ENCODE measurements at regions not wholly inside any gene's neighbourhood (a gene's known extent, or its start where the extent isn't known, plus 50 kb on each side); places are given as distances from the start of the nearest gene placed in this dataset.

GRCh38 chr20:11776687-11777086 is 141.0 kb upstream of the BTBD3 start:
- ChIA-PET POLR2A (ENCODE audit: unreplicated experiment) (no interaction called here), CTCF (no interaction called here)
- Histone ChIP-seq H2AFZ (no peak overlapping the region), H3K27me3 (ENCODE audit: insufficient read depth, low read depth) (no peaks in the 10 kb centered on the region), H3K79me2 (ENCODE audit: low read depth) (no peaks in the 10 kb centered on the region), H3K4me1 (replicated peaks; ENCODE audit: insufficient read depth) (no peaks in the 10 kb centered on the region), H3K36me3 (ENCODE audit: low read depth) (no peaks in the 10 kb centered on the region), H3K9me3 (ENCODE audit: insufficient read depth, low read depth) (no peaks in the 10 kb centered on the region), H3K4me2 (no peak overlapping the region), H3K9me2 (ENCODE audit: insufficient read depth) (0 out of 2 replicates have a peak, but pooled peaks cover 4% of the 10 kb centered on the region), H3K4me3 (no peak overlapping the region), H4K20me1 (ENCODE audit: insufficient read depth) (no peaks in the 10 kb centered on the region), H3F3A (ENCODE audit: insufficient read depth, low read depth) (no peaks in the 10 kb centered on the region), H3K27ac (no peak overlapping the region)
- DNase-seq, result no peak
- no TSS peak for BruUV-seq (replicated peaks)
- intact Hi-C loops (cut with micrococcal nuclease; ENCODE audit: unreplicated experiment), result no loop called here
- TF ChIP-seq, protein P1, sequence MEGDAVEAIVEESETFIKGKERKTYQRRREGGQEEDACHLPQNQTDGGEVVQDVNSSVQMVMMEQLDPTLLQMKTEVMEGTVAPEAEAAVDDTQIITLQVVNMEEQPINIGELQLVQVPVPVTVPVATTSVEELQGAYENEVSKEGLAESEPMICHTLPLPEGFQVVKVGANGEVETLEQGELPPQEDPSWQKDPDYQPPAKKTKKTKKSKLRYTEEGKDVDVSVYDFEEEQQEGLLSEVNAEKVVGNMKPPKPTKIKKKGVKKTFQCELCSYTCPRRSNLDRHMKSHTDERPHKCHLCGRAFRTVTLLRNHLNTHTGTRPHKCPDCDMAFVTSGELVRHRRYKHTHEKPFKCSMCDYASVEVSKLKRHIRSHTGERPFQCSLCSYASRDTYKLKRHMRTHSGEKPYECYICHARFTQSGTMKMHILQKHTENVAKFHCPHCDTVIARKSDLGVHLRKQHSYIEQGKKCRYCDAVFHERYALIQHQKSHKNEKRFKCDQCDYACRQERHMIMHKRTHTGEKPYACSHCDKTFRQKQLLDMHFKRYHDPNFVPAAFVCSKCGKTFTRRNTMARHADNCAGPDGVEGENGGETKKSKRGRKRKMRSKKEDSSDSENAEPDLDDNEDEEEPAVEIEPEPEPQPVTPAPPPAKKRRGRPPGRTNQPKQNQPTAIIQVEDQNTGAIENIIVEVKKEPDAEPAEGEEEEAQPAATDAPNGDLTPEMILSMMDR (conservative IDR thresholded peaks at IDR 0.05), result no peak
- TF ChIP-seq EZH2 (IDR thresholded peaks at IDR 0.05; ENCODE audit: low read depth), result no peak

DNA sequence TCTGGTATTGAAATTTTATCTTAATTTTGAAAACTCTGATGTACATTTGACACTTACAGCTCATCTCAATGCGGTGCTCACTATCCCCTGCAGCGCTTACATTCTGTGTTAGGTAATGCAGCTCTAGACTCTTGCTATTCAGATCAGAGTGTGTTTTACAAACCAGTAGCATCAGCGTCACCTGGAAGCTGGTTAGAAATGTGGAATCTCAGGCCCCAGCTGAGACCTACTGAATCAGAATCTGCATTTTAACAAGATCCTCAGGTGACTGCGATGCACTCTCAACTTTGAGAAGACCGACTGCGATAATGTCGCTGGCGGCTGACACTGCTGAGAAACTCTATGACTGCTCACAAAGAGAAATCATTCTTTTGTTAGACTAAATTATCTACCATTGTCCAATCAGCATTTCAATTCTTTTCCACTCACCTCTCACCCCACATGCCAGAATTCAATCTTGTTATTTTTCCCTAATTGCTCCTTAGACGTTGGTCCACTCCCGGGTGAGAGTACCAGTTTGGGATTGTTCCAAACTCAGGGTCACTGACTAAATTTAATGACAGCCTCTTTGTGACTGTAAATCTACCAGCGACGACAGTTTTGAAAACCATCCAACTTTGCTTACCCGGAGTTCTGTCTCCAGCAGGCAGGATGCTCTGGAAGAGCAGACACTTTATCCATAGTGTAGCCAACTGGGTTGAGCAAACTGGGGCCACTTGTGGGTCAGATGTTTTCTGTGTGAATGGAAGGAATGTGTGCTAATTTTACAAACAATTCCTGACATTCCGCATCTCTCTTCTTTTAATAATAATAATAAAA is 140.1 kb upstream of the BTBD3 start:
- Histone ChIP-seq H3K4me2 (no peak overlapping the region), H2AFZ (0 out of 2 replicates have a peak overlapping the region, but pooled peaks have one; percentile 60)
- POLR2A ChIA-PET (ENCODE audit: unreplicated experiment), result no interaction called here

DNA sequence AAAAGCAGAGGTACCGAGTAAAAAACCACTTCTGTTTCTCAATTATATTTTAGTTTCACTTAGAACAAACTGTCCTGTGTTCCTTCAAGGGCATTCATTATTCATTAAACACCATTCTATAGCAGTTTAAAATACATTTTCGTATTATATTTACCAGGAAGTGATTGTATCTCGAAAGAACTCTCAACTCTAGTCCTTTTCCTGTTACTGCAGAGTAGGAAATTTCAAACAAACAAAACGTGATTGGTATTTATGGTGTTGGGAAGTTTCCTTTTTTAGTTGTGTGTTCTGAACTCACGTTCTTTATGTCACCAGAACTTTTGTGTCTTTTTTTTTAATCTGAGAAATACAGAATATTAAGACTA is 139.5 kb upstream of the BTBD3 start:
- CTCF ChIA-PET, result no interaction called here
- DNase-seq, result no peak
- no peak overlapping the region for H3K4me2 ChIP-seq

More for the DNA sequence above, 140.1 kb upstream of the BTBD3 start:
- Histone ChIP-seq H3F3A (ENCODE audit: insufficient read depth, low read depth) (no peaks in the 10 kb centered on the region), H3K79me2 (ENCODE audit: low read depth) (no peaks in the 10 kb centered on the region), H3K9me3 (ENCODE audit: insufficient read depth, low read depth) (no peaks in the 10 kb centered on the region), H3K36me3 (ENCODE audit: low read depth) (no peaks in the 10 kb centered on the region), H3K27me3 (ENCODE audit: insufficient read depth, low read depth) (no peaks in the 10 kb centered on the region), H3K4me3 (no peak overlapping the region), H4K20me1 (ENCODE audit: insufficient read depth) (no peaks in the 10 kb centered on the region), H3K4me1 (replicated peaks; ENCODE audit: insufficient read depth) (no peaks in the 10 kb centered on the region), H3K27ac (no peak overlapping the region), H3K9me2 (ENCODE audit: insufficient read depth) (0 out of 2 replicates have a peak, but pooled peaks cover 4% of the 10 kb centered on the region)
- TF ChIP-seq, protein P1 (conservative IDR thresholded peaks at IDR 0.05), result no peak
- TF ChIP-seq EZH2 (IDR thresholded peaks at IDR 0.05; ENCODE audit: low read depth), result no peak
- CTCF ChIA-PET, result no interaction called here
- intact Hi-C loops (cut with micrococcal nuclease; ENCODE audit: unreplicated experiment), result no loop called here
- no peak for DNase-seq
- BruUV-seq (replicated peaks), result no TSS peak

More for the DNA sequence above, 139.5 kb upstream of the BTBD3 start:
- peak overlapping the region; percentile 60; the same call in 1 of the 2 replicates for H2AFZ ChIP-seq
- intact Hi-C loops (cut with micrococcal nuclease; ENCODE audit: unreplicated experiment), result no loop called here
- H3K4me1 ChIP-seq (replicated peaks; ENCODE audit: insufficient read depth), result no peaks in the 10 kb centered on the region
- no peaks in the 10 kb centered on the region for H3K27me3 ChIP-seq (ENCODE audit: insufficient read depth, low read depth)
- no peaks in the 10 kb centered on the region for H3K79me2 ChIP-seq (ENCODE audit: low read depth)
- no peaks in the 10 kb centered on the region for H3F3A ChIP-seq (ENCODE audit: insufficient read depth, low read depth)
- no peak overlapping the region for H3K27ac ChIP-seq
- H3K9me2 ChIP-seq (ENCODE audit: insufficient read depth), result 0 out of 2 replicates have a peak, but pooled peaks cover 4% of the 10 kb centered on the region
- no peak overlapping the region for H3K4me3 ChIP-seq
- H3K36me3 ChIP-seq (ENCODE audit: low read depth), result no peaks in the 10 kb centered on the region
- POLR2A ChIA-PET (ENCODE audit: unreplicated experiment), result no interaction called here
- no peaks in the 10 kb centered on the region for H4K20me1 ChIP-seq (ENCODE audit: insufficient read depth)
- no TSS peak for BruUV-seq (replicated peaks)
- no peak for TF ChIP-seq EZH2 (IDR thresholded peaks at IDR 0.05; ENCODE audit: low read depth)
- TF ChIP-seq, protein P1 (conservative IDR thresholded peaks at IDR 0.05), result no peak
- no peaks in the 10 kb centered on the region for H3K9me3 ChIP-seq (ENCODE audit: insufficient read depth, low read depth)
